Anterior cingulate cortex (tissue), 58 donors: ENCODE measurements at regions not wholly inside any gene's neighbourhood (a gene's known extent, or its start where the extent isn't known, plus 50 kb on each side); places are given as distances from the start of the nearest gene placed in this dataset.

Source experiments
- DNase-seq, 58 donors: peaks; one replicate each; lab custom pipeline; 2025; lab: John Stamatoyannopoulos, UW

DNA sequence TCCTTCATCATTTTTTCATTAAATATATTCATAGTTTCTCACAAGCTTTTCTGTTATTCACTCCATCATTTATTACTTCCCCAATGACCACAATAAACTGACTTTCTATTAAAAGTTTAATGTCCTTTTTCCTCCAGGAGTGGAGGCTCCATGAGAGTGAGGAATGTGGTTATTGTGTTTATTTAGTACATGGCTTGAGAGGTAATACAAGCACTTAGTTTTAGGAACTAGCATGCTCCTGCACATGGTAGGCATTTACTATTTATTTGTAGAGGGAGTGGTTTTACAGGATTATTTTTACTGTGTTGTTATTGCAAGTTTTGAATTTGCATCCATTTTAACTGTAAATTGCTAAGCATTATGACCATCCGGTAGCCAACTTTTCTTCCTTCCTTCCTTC lies 412.9 kb upstream of the SUCLG2 start:
- no peak for DNase-seq

DNA sequence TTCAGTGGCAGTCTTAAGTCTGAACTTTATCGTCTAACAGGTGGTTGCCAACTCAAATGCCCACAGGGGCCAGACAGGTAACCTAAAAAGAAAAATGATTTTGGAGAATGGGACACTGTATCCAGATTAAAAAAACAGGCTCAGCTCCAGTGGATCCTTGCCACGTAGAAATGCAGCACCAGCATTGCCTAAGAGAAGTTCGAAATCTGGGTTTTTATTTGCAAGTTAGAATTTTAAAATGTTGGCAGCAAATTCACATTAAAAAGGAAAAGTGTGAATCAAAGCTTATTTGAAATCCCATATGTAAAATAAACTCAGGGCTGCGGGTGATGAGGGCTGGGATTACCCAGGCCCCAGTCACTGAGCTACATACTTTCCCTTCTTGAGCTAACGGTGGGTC lies 408.5 kb upstream of the SUCLG2 start:
- peak in 2 of 58 donors; percentile 1 to 2 for DNase-seq

DNA sequence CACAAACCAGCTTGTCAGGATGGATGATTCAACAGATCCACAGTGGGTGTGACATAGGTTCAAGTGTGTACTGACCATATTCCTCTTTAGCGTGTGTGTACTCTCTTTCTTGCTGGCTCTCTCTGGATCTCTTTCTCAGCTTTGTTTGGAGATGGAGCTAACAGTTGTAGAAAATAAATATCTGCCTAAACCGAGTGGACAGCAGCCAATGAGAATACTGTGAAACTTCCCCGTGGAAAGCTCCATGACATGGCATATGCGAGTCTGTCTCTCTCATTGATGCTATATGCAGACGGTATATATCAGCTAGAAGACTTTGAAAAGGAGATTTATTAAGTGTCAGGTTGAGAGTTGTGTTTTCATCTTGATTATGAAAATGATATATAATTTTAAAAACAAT lies 406.5 kb upstream of the SUCLG2 start:
- DNase-seq: no peak

- DNase-seq: no peak
These were observed 405.8 kb upstream of the SUCLG2 start for GRCh38 chr3:68060191-68060590.

DNA sequence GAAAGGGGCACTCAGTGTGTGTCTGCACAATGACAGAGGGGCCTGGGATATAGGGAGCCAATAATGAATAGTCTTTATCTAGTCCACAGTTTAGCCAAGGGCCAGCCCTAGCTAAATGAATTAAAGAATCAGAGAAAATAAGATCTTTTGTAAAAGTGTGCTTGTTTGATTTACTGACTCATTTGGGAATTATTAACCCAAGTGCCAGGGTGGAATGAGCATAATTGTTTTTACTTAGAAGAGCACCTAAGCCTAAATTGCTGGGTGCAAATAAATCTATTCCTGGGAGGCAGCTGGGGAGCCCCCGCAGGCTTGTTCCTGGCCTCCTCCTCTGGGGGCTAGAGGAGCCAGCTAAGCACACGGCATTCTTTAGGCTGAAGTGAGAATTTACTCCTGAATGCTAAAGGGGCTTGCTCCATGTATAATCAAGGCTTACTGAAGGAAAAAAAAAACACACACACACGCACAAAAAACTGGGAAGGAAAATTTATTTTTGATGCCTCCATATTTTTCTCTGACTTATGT lies 405.3 kb upstream of the SUCLG2 start:
- DNase-seq: no peak

DNA sequence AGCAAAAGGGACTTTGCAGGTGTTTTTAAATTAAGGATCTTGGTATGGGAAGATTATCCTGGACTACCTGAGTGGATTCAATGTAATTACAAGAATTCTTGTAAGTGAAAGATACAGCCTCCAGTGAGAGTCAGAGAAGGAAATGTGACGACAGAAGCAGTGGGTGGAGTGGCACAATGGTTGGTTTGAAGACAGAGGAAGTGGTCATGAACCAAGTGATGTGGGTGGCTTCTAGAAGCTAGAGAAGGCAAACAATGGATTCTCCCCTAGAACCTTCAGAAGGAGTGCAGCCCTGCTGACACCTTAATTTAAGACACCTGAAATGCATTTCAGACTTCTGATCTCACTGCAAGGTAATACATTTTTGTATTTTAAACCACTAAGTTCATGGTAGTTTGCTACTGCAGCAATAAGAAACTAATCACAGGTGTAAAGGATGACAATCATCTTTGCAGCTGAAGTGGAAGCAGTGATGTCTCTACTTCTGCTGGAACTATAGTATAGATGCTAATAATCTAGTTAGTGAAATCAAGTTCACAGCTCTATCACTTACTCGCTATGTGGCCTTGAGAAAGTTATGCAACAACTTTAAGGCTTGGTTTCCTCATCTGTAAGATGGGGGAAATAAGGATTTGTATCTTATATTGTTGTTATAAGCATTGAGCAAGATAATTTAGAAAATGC lies 403.4 kb upstream of the SUCLG2 start:
- no peak for DNase-seq

DNA sequence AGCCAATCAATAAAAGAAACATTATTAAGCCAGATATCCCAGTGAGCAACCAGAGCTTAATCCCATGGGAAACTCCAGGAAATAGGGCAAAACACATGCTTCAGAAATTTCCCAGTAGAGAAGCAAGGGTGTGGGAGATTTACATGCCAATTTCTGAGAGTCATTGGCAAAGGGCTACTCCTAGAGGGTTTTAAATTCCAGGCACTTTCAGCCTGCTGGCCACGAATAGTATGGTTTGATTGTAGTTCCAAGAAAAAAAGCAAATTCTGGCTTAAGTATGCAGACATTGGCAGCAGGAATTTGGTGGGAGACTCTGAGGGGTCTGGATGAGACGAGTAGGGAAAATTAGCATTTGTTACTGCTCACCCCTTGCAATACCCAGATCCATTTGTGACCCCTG lies 402.1 kb upstream of the SUCLG2 start:
- no peak for DNase-seq

GRCh38 chr3:68055215-68055614 lies 400.8 kb upstream of the SUCLG2 start:
- DNase-seq: no peak

- no peak for DNase-seq
These were observed 395.4 kb upstream of the SUCLG2 start for GRCh38 chr3:68049776-68050175.

- DNase-seq: no peak
These were observed 391.6 kb upstream of the SUCLG2 start for GRCh38 chr3:68045976-68046375.

DNA sequence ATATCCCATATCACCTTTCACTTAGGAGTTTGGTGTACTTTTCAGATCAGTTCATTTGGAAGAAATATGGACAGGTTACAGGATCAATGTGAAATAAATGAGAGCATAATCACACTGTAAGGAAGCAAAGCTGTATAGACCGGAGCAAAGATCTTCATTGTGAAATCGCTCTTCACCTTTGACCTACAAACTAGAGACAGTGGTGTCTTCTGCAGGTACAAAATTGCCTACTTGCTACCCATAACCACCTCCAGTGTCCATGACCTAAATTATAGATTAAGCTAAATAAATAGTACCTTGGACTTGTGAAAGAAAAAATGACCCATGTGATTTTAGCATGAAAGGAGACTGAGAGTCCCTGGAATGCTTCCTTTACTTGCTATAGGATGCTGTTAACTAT lies 379.5 kb upstream of the SUCLG2 start:
- no peak for DNase-seq

DNA sequence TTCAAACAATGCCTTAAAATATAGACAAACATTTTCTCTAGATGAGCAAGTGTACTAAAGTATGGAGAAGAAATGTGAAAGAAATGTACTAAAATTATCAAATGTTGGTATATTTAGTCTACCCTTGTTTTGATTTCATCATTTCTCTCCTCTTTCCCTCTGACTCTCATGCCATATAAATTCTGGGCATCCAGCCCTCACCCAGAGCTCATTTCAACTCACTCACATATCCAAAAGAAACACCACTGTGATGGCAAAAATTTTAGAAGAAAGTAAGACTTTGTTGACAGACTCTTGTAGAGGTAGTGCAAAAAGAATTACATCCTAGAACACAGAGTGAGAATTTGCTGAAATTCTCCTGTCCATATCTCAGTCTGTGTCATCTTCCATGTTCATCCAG lies 377.8 kb upstream of the SUCLG2 start:
- DNase-seq: no peak

DNA sequence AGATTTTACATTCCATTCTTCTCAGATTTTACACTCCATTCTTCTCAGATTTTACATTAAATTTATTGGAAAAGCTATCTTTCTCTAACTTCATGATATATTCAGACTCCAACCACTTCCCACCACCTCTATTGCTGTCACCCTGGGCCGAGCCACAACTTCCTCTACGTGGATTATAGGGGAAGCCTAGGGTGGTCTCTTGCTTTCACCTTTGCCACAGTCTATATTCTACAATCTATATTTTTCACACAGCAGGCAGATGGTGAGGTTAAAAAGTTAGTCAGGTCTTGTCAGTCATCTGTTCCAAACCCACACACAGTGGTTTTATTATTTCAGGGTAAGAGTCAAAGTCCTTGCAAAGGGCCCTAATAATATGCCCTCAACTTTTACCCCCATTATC lies 370.8 kb upstream of the SUCLG2 start:
- DNase-seq: no peak

DNA sequence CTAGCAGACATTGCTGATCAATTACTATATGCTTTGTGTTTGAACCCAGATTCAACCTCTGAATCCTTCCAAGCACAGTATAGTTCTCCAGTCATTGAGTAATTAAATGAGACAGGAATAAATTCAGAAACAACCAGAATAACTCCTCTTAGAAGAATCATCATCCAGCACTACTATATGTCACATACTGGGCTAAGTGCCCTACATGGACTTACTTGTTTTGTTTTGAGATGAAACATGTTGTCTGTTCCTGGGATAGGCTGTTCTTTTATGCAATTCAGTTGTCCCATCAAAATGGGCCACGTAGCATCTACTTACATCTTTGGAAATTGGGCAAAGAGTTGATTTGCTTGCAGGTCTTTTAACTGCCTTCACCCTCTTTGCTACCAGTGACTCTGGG lies 365.5 kb upstream of the SUCLG2 start:
- DNase-seq: no peak

DNA sequence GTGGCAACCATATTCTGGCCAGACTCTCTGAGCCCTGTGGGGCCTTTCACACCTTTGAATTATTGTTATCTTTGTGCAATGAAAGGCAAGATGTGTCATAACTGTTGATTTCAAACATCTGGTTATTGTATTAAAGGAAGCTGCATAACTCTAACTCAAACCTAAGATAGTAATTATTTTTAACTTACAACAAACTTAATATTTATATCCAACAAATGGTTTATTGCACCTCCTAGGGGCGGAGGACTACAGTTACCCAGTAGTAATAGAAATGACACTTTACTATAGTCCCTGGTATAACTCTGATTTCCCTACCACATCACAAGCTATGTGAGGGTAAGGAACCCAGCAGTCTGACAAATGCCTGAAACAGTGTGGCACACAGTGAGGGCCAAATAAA lies 363.9 kb upstream of the SUCLG2 start:
- no peak for DNase-seq

GRCh38 chr3:68017069-68017468 lies 362.7 kb upstream of the SUCLG2 start:
- DNase-seq: no peak

GRCh38 chr3:68009900-68010299 lies 355.5 kb upstream of the SUCLG2 start:
- no peak for DNase-seq

DNA sequence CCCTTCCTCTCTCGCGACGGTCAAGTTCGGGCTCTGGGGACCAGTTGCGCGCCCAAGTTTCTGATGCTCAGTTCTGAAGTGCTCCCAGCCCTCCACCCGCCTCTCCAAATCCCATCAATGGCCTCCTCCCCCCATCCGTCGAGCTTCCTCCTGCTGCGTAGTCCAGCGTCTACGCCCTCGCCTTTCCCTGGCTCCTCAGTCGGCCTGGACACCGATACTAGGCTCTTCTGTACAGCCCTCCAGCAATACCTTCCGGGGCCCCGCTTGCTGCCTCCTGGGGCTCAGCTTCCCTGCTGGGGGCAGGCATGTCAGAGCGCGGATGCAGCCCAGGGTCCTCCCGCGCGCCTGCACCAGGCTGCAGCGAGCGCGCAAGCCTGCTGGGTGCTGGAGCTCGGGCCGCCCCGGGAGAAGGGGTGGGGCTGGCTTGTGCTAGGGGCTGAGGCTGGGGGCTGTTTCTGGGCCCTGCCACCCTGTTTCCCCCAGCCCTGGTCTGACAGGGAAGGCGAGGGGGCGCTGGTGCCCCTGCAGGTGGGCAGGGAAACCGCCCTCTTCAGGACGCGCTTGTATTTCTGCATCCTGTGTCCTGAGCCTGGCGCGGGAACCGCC lies 353.3 kb upstream of the SUCLG2 start:
- DNase-seq: peak in 38 of 58 donors; percentile 3 to 84 (median 48)

- no peak for DNase-seq
These were observed 352.2 kb upstream of the SUCLG2 start for GRCh38 chr3:68006646-68007045.

DNA sequence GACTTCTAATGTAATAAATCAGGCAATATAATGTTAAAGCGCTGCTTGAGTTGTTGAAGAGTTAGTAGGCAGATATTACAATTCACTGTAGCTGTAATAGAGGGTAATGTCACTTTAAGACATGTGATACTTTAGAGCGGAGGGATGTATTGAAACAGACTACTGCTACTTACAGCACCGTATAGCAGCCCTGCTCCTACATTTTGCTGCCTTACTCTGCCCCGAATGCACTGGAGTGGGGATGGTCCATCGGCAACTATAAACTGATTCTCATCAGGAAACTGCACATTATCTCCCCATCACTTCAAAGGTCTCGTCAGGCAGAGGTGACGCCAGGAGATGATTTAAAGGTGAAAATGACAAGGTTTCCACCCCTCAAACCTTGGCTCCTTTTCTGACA lies 349.7 kb upstream of the SUCLG2 start:
- no peak for DNase-seq

DNA sequence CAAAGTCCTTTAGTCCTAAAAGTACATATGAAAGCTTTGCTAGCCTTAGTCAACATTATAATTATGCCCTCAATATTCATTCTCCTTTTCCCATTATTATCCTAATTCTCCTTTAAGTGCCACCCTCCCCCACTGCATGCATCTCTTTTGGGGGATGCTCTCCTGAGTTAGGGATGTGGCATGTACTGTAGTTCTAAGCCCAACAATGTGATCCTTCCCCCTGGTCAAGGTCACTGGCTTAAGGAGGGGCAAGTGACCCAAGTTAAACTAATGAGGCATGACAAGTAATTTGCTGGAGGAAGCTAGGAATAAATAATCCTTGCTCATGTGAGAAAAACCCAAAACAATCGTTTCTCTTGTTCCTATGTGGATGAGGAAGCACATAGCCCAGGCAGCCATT lies 343.9 kb upstream of the SUCLG2 start:
- no peak for DNase-seq

GRCh38 chr3:67995206-67995605 lies 340.8 kb upstream of the SUCLG2 start:
- no peak for DNase-seq
